ENCODE measurements at regions not wholly inside any gene's neighbourhood (a gene's known extent, or its start where the extent isn't known, plus 50 kb on each side); places are given as distances from the start of the nearest gene placed in this dataset.
"Not testable (repeated sequence)": the region's sequence is repeated elsewhere in the genome, so short reads cannot be mapped to it uniquely, and the experiment has no call there.

DNA sequence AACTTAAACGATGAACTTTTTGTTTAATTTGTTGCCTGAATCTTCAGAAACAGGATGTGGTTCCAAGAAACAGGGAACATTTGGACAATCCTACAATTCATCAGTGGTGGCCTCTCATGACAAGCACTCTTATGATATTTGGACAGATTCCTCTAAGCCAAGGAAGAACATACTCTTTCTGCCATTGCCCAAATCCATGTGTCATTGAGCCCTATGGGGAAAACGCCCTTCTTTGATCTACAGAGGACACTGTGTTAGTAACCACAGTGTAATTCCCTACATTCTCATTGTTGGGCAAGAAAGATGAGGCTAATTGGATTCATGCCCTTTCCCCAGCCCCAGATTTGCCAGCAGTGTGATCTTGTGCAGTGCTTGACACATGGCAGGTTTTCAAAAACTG, 167.7 kb upstream of the PTCH1 start:
- Histone ChIP-seq H4K20me1 (ENCODE audit: insufficient read depth, low read length) (no peaks in the 10 kb centered on the region), H2AFZ (ENCODE audit: low read length) (no peak overlapping the region), H3K9ac (ENCODE audit: insufficient read depth, low read depth, low read length) (no peak overlapping the region), H3K9me3 (ENCODE audit: low read length) (no peaks in the 10 kb centered on the region), H3K27me3 (ENCODE audit: control insufficient read depth in 1 of 2, insufficient read depth in 2 of 2, low read length in 2 of 2) (peaks cover 0 to 2% of the 10 kb centered on the region in 2 experiments; a peak in 1 of 5 replicates), H3K4me2 (ENCODE audit: low read depth, low read length) (no peak overlapping the region), H3K79me2 (ENCODE audit: insufficient read depth, low read length) (no peaks in the 10 kb centered on the region), H3K27ac (ENCODE audit: extremely low read length, insufficient read depth, low read length) (no peak overlapping the region), H3K4me3 (replicated peaks in 1 of 3; ENCODE audit: insufficient read depth in 1 of 3, low read depth in 2 of 3, low read length in 3 of 3) (no peak overlapping the region), H3K36me3 (replicated peaks in 1 of 2; ENCODE audit: control insufficient read depth in 1 of 2, insufficient read depth in 2 of 2, low read length in 2 of 2) (no peaks in the 10 kb centered on the region), H3K4me1 (ENCODE audit: insufficient read depth, low read length) (no peaks in the 10 kb centered on the region)
- BruUV-seq (replicated peaks): no TSS peak
- in situ Hi-C loops (cut with HindIII; ENCODE audit: extremely low pct_ligation_motif_present, low pct_unique_long_range_greater_than_20kb) (no loop called here), intact Hi-C loops (cut with micrococcal nuclease; ENCODE audit: unreplicated experiment) (no loop called here)
- no peak for DNase-seq (ENCODE audit: low spot score)
- ChIA-PET CTCF (ENCODE audit: low intra/inter-chr PET ratio, low total read pairs) (no interaction called here), POLR2A (no interaction called here)
- 2% methylated on average over 2 of the region's 2 CpGs for WGBS (ENCODE audit: low lambda C conversion rate)
- no peak for ATAC-seq
- TF ChIP-seq ZNF10 (CRISPR knock-in tag; IDR thresholded peaks at IDR 0.05; ENCODE audit: borderline replicate concordance, low read depth) (no peak), ZC3H13 (CRISPR knock-in tag; IDR thresholded peaks at IDR 0.05) (no peak), HNRNPUL1 (IDR thresholded peaks at IDR 0.05; ENCODE audit: low read depth, low read length) (no peak), KAT7 (CRISPR knock-in tag; IDR thresholded peaks at IDR 0.05; ENCODE audit: borderline replicate concordance) (no peak), STAG1 (CRISPR knock-in tag; IDR thresholded peaks at IDR 0.05) (no peak), CCDC6 (CRISPR knock-in tag; IDR thresholded peaks at IDR 0.05) (no peak)
- no peak for FAIRE-seq

DNA sequence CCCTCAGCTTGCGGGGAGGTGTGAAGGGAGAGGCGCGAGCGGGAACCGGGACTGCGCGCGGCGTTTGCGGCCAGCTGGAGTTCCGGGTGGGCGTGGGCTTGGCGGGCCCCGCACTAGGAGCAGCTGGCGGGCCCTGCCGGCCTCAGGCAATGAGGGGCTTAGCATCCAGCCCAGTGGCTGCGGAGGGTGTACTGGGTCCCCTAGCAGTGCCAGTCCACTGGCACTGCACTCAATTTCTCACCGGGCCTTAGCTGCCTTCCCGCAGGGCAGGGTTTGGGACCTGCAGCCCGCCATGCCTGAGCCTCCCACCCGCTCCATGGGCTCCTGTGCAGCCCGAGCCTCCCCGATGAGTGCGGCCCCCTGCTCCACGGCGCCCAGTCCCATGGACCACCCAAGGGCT, 163.5 kb upstream of the PTCH1 start:
- FAIRE-seq; BruUV-seq (replicated peaks); POLR2A ChIA-PET; H4K20me1 ChIP-seq (ENCODE audit: insufficient read depth, low read length); H3K4me1 ChIP-seq (ENCODE audit: insufficient read depth, low read length); CTCF ChIA-PET (ENCODE audit: low intra/inter-chr PET ratio, low total read pairs); ATAC-seq; H3K9me3 ChIP-seq (ENCODE audit: low read length); in situ Hi-C loops (cut with HindIII; ENCODE audit: extremely low pct_ligation_motif_present, low pct_unique_long_range_greater_than_20kb); H3K9ac ChIP-seq (ENCODE audit: insufficient read depth, low read depth, low read length); H3K27ac ChIP-seq (ENCODE audit: extremely low read length, insufficient read depth, low read length); H3K4me3 ChIP-seq (replicated peaks in 1 of 3; ENCODE audit: insufficient read depth in 1 of 3, low read depth in 2 of 3, low read length in 3 of 3); H3K4me2 ChIP-seq (ENCODE audit: low read depth, low read length); H3K36me3 ChIP-seq (replicated peaks in 1 of 2; ENCODE audit: control insufficient read depth in 1 of 2, insufficient read depth in 2 of 2, low read length in 2 of 2); intact Hi-C loops (cut with micrococcal nuclease; ENCODE audit: unreplicated experiment); DNase-seq (ENCODE audit: low spot score); H2AFZ ChIP-seq (ENCODE audit: low read length); H3K79me2 ChIP-seq (ENCODE audit: insufficient read depth, low read length); H3K27me3 ChIP-seq (ENCODE audit: control insufficient read depth in 1 of 2, insufficient read depth in 2 of 2, low read length in 2 of 2): not testable (repeated sequence)
- 100% methylated on average over 1 of the region's 26 CpGs for WGBS (ENCODE audit: low lambda C conversion rate)

Measured in HepG2 (cell line).